Gastrocnemius medialis (tissue), 4 donors: ENCODE measurements at regions not wholly inside any gene's neighbourhood (a gene's known extent, or its start where the extent isn't known, plus 50 kb on each side); places are given as distances from the start of the nearest gene placed in this dataset.

ENCODE experiments used
- POLR2A ChIP-seq, 2 donors: fragments of 450-650 bp; IDR thresholded peaks; one replicate each; pipeline ENCODE4 v1.6.1; 2017; ENCODE audit warnings: antibody characterized with exemption in 2 of 2, mild to moderate bottlenecking in 2 of 2, moderate library complexity in 2 of 2
- TF ChIP-seq, protein P1 (sequence below), 5 experiments: fragments of 450-650 bp in 3 of 5; fragments of 200-600 bp in 2 of 5; sonication (generic) in 2 of 5; IDR thresholded peaks in 4 of 5; conservative IDR thresholded peaks in 1 of 5; 1 replicate in 4 of 5; 2 replicates in 1 of 5; pipeline ENCODE4 v1.5.1; 2016 to 2019; ENCODE audit warnings: antibody characterized with exemption in 5 of 5, mild to moderate bottlenecking in 3 of 5, moderate library complexity in 3 of 5

DNA sequence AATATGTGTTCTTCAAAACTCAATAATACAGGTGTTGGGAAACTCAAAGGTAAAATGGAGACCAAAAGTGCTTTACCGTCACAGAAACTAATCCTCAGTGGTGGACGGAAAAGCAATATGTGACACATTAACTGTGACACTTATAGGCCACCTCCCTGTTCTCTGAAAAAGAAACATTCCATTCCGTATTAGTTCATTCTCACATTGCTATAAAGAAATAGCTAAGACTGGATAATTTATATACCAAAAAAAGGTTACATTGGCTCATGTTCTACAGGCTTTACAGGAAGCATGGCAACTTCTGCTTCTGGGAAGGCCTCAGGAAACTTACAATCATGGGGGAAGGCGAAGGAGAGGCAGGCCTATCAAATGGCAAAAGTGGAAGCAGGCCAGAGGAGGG lies 435.3 kb upstream of the HTR2A start:
- TF ChIP-seq, protein P1, sequence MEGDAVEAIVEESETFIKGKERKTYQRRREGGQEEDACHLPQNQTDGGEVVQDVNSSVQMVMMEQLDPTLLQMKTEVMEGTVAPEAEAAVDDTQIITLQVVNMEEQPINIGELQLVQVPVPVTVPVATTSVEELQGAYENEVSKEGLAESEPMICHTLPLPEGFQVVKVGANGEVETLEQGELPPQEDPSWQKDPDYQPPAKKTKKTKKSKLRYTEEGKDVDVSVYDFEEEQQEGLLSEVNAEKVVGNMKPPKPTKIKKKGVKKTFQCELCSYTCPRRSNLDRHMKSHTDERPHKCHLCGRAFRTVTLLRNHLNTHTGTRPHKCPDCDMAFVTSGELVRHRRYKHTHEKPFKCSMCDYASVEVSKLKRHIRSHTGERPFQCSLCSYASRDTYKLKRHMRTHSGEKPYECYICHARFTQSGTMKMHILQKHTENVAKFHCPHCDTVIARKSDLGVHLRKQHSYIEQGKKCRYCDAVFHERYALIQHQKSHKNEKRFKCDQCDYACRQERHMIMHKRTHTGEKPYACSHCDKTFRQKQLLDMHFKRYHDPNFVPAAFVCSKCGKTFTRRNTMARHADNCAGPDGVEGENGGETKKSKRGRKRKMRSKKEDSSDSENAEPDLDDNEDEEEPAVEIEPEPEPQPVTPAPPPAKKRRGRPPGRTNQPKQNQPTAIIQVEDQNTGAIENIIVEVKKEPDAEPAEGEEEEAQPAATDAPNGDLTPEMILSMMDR (IDR thresholded peaks at IDR 0.05 in 4 of 5, conservative IDR thresholded peaks at IDR 0.05 in 1 of 5): no peak
- TF ChIP-seq POLR2A (IDR thresholded peaks at IDR 0.05): no peak
